ENCODE measurements at regions not wholly inside any gene's neighbourhood (a gene's known extent, or its start where the extent isn't known, plus 50 kb on each side); places are given as distances from the start of the nearest gene placed in this dataset.

GRCh38 chr7:3243256-3243655 is 57.8 kb upstream of the SDK1 start:
- H3K27ac ChIP-seq: no peak overlapping the region
- 60 to 69% methylated on average over 5 of the region's 5 CpGs for WGBS, 2 donors
- no peaks in the 10 kb centered on the region for H3K4me1 ChIP-seq
- H3K36me3 ChIP-seq: no peaks in the 10 kb centered on the region
- no peaks in the 10 kb centered on the region for H3K27me3 ChIP-seq
- no peak for DNase-seq (ENCODE audit: low spot score in 2 of 2)
- TF ChIP-seq, protein P1, sequence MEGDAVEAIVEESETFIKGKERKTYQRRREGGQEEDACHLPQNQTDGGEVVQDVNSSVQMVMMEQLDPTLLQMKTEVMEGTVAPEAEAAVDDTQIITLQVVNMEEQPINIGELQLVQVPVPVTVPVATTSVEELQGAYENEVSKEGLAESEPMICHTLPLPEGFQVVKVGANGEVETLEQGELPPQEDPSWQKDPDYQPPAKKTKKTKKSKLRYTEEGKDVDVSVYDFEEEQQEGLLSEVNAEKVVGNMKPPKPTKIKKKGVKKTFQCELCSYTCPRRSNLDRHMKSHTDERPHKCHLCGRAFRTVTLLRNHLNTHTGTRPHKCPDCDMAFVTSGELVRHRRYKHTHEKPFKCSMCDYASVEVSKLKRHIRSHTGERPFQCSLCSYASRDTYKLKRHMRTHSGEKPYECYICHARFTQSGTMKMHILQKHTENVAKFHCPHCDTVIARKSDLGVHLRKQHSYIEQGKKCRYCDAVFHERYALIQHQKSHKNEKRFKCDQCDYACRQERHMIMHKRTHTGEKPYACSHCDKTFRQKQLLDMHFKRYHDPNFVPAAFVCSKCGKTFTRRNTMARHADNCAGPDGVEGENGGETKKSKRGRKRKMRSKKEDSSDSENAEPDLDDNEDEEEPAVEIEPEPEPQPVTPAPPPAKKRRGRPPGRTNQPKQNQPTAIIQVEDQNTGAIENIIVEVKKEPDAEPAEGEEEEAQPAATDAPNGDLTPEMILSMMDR (IDR thresholded peaks at IDR 0.05): no peak
- no peak for TF ChIP-seq POLR2A (IDR thresholded peaks at IDR 0.05)
- TF ChIP-seq EP300 (IDR thresholded peaks at IDR 0.05): no peak
- H3K4me3 ChIP-seq: no peak overlapping the region
- peaks cover 0 to 13% (median 0%) of the 10 kb centered on the region in 4 donors for H3K9me3 ChIP-seq

- no peak for DNase-seq (ENCODE audit: low spot score in 2 of 2)
- Histone ChIP-seq H3K4me3 (no peak overlapping the region), H3K36me3 (no peaks in the 10 kb centered on the region), H3K4me1 (no peaks in the 10 kb centered on the region), H3K27ac (no peak overlapping the region), H3K27me3 (no peaks in the 10 kb centered on the region), H3K9me3 (peaks cover 0 to 13% (median 0%) of the 10 kb centered on the region in 4 donors)
- 85 to 86% methylated on average over 15 of the region's 15 CpGs for WGBS, 2 donors
- TF ChIP-seq, protein P1 (IDR thresholded peaks at IDR 0.05): no peak
- TF ChIP-seq POLR2A (IDR thresholded peaks at IDR 0.05) (no peak), EP300 (IDR thresholded peaks at IDR 0.05) (no peak)
Measured at GRCh38 chr7:3243680-3244079, 57.4 kb upstream of the SDK1 start.

DNA sequence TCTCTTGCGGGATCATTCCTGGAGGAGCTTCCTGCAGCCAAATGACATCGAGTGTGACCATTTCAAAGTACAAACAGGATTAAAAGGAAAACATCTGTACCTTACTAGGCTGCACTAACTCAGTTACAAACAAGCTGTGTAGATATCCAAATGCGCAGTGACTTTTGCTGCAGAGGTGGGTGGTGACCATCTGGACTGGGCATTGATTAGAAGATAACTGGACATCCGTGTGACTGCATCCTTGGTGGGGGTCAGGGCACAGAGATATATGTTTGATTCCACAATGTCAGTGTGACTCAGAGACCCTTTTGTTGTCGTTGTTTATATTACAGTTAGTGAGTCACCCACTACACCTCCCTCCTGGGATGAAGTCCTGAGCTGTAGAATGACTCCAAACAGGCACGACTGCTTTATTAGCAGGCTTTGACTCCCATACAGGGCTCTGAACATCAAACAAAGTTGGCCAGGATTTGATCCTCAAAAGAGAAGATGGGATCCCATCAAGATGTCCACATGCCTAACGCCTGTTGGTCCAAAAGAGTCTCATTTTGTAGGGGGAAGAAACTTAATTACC is 56.7 kb upstream of the SDK1 start:
- peaks cover 0 to 13% (median 0%) of the 10 kb centered on the region in 4 donors for H3K9me3 ChIP-seq
- DNase-seq (ENCODE audit: low spot score in 2 of 2): no peak
- H3K27me3 ChIP-seq: no peaks in the 10 kb centered on the region
- H3K4me1 ChIP-seq: no peaks in the 10 kb centered on the region
- no peak overlapping the region for H3K27ac ChIP-seq
- TF ChIP-seq POLR2A (IDR thresholded peaks at IDR 0.05): no peak
- TF ChIP-seq, protein P1 (IDR thresholded peaks at IDR 0.05): no peak
- TF ChIP-seq EP300 (IDR thresholded peaks at IDR 0.05): no peak
- 66 to 69% methylated on average over 7 of the region's 7 CpGs for WGBS, 2 donors
- no peaks in the 10 kb centered on the region for H3K36me3 ChIP-seq
- no peak overlapping the region for H3K4me3 ChIP-seq

- TF ChIP-seq POLR2A (IDR thresholded peaks at IDR 0.05) (no peak), EP300 (IDR thresholded peaks at IDR 0.05) (no peak)
- TF ChIP-seq, protein P1 (IDR thresholded peaks at IDR 0.05): no peak
- Histone ChIP-seq H3K4me1 (no peaks in the 10 kb centered on the region), H3K27me3 (no peaks in the 10 kb centered on the region), H3K36me3 (no peaks in the 10 kb centered on the region), H3K9me3 (peaks cover 0 to 13% (median 0%) of the 10 kb centered on the region in 4 donors), H3K4me3 (no peak overlapping the region), H3K27ac (no peak overlapping the region)
- no peak for DNase-seq (ENCODE audit: low spot score in 2 of 2)
- 55 to 59% methylated on average over 2 of the region's 2 CpGs for WGBS, 2 donors
Measured at GRCh38 chr7:3245077-3245476, 56.0 kb upstream of the SDK1 start.

DNA sequence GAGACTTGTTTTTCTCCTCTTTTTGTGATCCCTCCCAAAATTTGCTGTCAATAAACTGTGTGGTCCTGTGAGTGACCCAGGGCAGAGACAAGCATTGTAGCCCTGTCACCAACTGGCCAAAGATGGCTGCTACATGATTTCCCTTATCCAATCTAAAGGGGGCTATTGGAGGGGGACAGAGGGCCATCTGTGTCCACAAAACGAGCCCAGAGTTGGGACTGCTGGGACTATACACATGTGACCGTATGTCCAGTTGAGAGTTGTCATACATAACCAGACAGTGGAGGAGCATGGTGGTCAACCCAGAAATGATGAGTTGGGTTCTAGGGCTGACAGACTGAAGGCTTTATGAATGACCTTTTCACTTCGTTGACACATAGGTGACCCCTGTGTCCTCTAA is 55.3 kb upstream of the SDK1 start:
- H3K27ac ChIP-seq: no peak overlapping the region
- peaks cover 0 to 13% (median 0%) of the 10 kb centered on the region in 4 donors for H3K9me3 ChIP-seq
- no peak overlapping the region for H3K4me3 ChIP-seq
- DNase-seq (ENCODE audit: low spot score in 2 of 2): no peak
- H3K36me3 ChIP-seq: no peaks in the 10 kb centered on the region
- WGBS, 2 donors: 77 to 85% methylated on average over 3 of the region's 3 CpGs
- no peaks in the 10 kb centered on the region for H3K27me3 ChIP-seq
- no peaks in the 10 kb centered on the region for H3K4me1 ChIP-seq
- TF ChIP-seq, protein P1 (IDR thresholded peaks at IDR 0.05): no peak
- no peak for TF ChIP-seq EP300 (IDR thresholded peaks at IDR 0.05)
- no peak for TF ChIP-seq POLR2A (IDR thresholded peaks at IDR 0.05)
